ENCODE measurements at regions not wholly inside any gene's neighbourhood (a gene's known extent, or its start where the extent isn't known, plus 50 kb on each side); places are given as distances from the start of the nearest gene placed in this dataset.

GRCh38 chr1:87953121-87953520 is 624.4 kb downstream of the LMO4 start:
- no peak for TF ChIP-seq CTCF (IDR thresholded peaks at IDR 0.05; ENCODE audit: insufficient read depth, low read length)
- TF ChIP-seq REST (IDR thresholded peaks at IDR 0.05; ENCODE audit: insufficient replicate concordance, low read depth), result no peak
- no peak for TF ChIP-seq POLR2AphosphoS5 (IDR thresholded peaks at IDR 0.05; ENCODE audit: low read depth)
- no peak for TF ChIP-seq GABPA (IDR thresholded peaks at IDR 0.05; ENCODE audit: low read depth)

Data from HL-60 (cell line).